Heart left ventricle (tissue), 16 donors: ENCODE measurements at regions not wholly inside any gene's neighbourhood (a gene's known extent, or its start where the extent isn't known, plus 50 kb on each side); places are given as distances from the start of the nearest gene placed in this dataset.

Experiments
- ATAC-seq, 4 donors: fragments of 200-7000 bp; cut with Tn5 transposase; one replicate each; pipeline ENCODE4 v1.9.1; 2020 to 2022; ENCODE audit warnings: moderate library complexity in 4 of 4, mild to moderate bottlenecking in 3 of 4, moderate number of reproducible peaks in 1 of 4
- DNase-seq, 5 donors: peaks; one replicate each; pipeline ENCODE4 v3.0.0-alpha.2; 2020
- H3K27ac ChIP-seq, 12 donors: fragments of 200-600 bp; sonication (generic) in 4 of 12; one replicate each; pipeline versions ENCODE4 v1.5.0 to v1.8.0; 2016 to 2022; ENCODE audit warnings: mild to moderate bottlenecking in 2 of 12
- H3K27me3 ChIP-seq, 9 donors: fragments of 200-600 bp; sonication (generic) in 2 of 9; one replicate each; pipeline versions ENCODE4 v1.5.1 to v1.8.0; 2016 to 2022; ENCODE audit warnings: mild to moderate bottlenecking in 3 of 9
- H3K36me3 ChIP-seq, 9 donors: fragments of 200-600 bp; sonication (generic) in 2 of 9; one replicate each; pipeline versions ENCODE4 v1.5.0 to v1.8.0; 2018 to 2022; ENCODE audit warnings: mild to moderate bottlenecking in 2 of 9
- H3K4me1 ChIP-seq, 12 donors: fragments of 200-600 bp; sonication (generic) in 4 of 12; one replicate each; pipeline versions ENCODE4 v1.5.0 to v1.8.0; 2016 to 2022; ENCODE audit warnings: mild to moderate bottlenecking in 3 of 12
- H3K4me3 ChIP-seq, 12 donors: fragments of 200-600 bp; sonication (generic) in 4 of 12; one replicate each; pipeline versions ENCODE4 v1.5.0 to v1.8.0; 2017 to 2022; ENCODE audit warnings: mild to moderate bottlenecking in 9 of 12, moderate library complexity in 4 of 12
- H3K9me3 ChIP-seq, 12 donors: fragments of 200-600 bp; sonication (generic) in 4 of 12; one replicate each; pipeline versions ENCODE4 v1.5.0 to v1.8.0; 2016 to 2022; ENCODE audit warnings: mild to moderate bottlenecking in 1 of 12
- POLR2A ChIP-seq, 2 donors: fragments of 450-650 bp; IDR thresholded peaks; one replicate each; pipeline ENCODE4 v1.6.1; 2017; ENCODE audit warnings: antibody characterized with exemption in 2 of 2, mild to moderate bottlenecking in 2 of 2, moderate library complexity in 2 of 2
- WGBS, 4 donors: extraction: QIAGEN DNeasy Blood & Tissue Kit in 2 of 4; methylation state at CpG; one replicate each; pipeline versions ENCODE4 v1.1.5 to v1.1.7; 2013 to 2018; 5-methylcytosine and 5-hydroxymethylcytosine counted together
- intact Hi-C, 10 donors: fragments of 100-400 bp; cut with DNase I; formaldehyde crosslinking; loops; one replicate each; pipeline versions ENCODE4 v1.11.1 to v1.14.2; 2022
- TF ChIP-seq, protein P1 (sequence below), 12 donors: fragments of 200-600 bp; sonication (generic) in 4 of 12; IDR thresholded peaks; one replicate each; pipeline versions ENCODE4 v1.5.0 to v1.8.0; 2018 to 2022; ENCODE audit warnings: antibody characterized with exemption in 12 of 12, mild to moderate bottlenecking in 5 of 12
- donor health status: ischemic (EF 13 %, LVEDD 7.1; RV severe dilation, severe dysfunction).
- donor health status: healthy with polysubstance abuse.
- donor health status: DM: no; HTN: yes; CAD: no.
- donor health status: DM: no; HTN: no; CAD: no.
- donor health status: ischemic (EF 25% LVEDD 6.9; RV normal size, moderate dysfunction).
- donor health status: ischemic (EF 25% LVEDD 5.7; RV mildly dilated, moderate dysfunction).
- donor health status: healthy.
- donor health status: DM: yes; HTN: yes; CAD: no.
- donor health status: ischemic (EF 35%, LVEDD 5.7; RV mildly dilated, moderate dysfunction).
- donor health status: nonischemic (EF 11% LVEDD 7.7; RV severe dilation, severe dysfunction).
- donor health status: DM: yes; HTN: yes; CAD: no.
- donor health status: PGD.
- donor health status: ischemic (EF 29% LVEDD 5.4; RV normal size, mild dysfunction).
- donor health status: nonischemic (EF 23%, LVEDD 6.1; RV moderate dilation, normal function).

DNA sequence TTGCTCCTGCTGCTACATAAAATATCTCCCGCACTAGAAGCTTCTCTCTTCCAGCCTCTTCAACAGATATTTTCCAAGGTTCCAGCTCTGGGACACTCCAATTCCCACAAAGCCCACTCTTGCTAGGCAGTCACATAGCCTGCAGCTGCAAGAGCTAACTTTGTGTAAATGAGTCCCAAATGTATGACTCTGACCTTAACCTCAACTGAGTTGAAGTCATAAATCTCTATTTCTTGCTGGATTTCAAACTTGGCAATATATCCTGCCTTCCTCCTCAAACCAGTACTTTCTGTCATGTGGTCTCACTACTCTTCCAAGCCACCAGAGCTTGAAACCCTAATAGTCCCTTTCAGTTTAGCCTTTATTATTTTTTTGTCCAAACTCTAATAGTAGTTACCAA is 315.4 kb upstream of the GRIA3 start:
- Histone ChIP-seq H3K27ac (no peak overlapping the region), H3K27me3 (no peaks in the 10 kb centered on the region), H3K4me1 (no peaks in the 10 kb centered on the region), H3K36me3 (no peaks in the 10 kb centered on the region), H3K4me3 (no peak overlapping the region), H3K9me3 (no peaks in the 10 kb centered on the region)
- DNase-seq (no peak), ATAC-seq (no peak)
- TF ChIP-seq, protein P1, sequence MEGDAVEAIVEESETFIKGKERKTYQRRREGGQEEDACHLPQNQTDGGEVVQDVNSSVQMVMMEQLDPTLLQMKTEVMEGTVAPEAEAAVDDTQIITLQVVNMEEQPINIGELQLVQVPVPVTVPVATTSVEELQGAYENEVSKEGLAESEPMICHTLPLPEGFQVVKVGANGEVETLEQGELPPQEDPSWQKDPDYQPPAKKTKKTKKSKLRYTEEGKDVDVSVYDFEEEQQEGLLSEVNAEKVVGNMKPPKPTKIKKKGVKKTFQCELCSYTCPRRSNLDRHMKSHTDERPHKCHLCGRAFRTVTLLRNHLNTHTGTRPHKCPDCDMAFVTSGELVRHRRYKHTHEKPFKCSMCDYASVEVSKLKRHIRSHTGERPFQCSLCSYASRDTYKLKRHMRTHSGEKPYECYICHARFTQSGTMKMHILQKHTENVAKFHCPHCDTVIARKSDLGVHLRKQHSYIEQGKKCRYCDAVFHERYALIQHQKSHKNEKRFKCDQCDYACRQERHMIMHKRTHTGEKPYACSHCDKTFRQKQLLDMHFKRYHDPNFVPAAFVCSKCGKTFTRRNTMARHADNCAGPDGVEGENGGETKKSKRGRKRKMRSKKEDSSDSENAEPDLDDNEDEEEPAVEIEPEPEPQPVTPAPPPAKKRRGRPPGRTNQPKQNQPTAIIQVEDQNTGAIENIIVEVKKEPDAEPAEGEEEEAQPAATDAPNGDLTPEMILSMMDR (IDR thresholded peaks at IDR 0.05): no peak
- WGBS, 4 donors: 45 to 83% (median 61%) methylated on average over 1 of the region's 1 CpG
- intact Hi-C loops: no loop called here

GRCh38 chrX:122869171-122869570 is 314.9 kb upstream of the GRIA3 start:
- DNase-seq (no peak), ATAC-seq (no peak)
- Histone ChIP-seq H3K36me3 (no peaks in the 10 kb centered on the region), H3K4me3 (no peak overlapping the region), H3K4me1 (no peaks in the 10 kb centered on the region), H3K27me3 (no peaks in the 10 kb centered on the region), H3K27ac (no peak overlapping the region), H3K9me3 (no peaks in the 10 kb centered on the region)
- TF ChIP-seq, protein P1 (IDR thresholded peaks at IDR 0.05): no peak
- no peak for TF ChIP-seq POLR2A (IDR thresholded peaks at IDR 0.05)
- intact Hi-C loops: no loop called here
- WGBS, 4 donors: 66 to 90% (median 79%) methylated on average over 4 of the region's 4 CpGs

- DNase-seq (no peak), ATAC-seq (no peak)
- intact Hi-C loops: no loop called here
- TF ChIP-seq, protein P1 (IDR thresholded peaks at IDR 0.05): no peak
- TF ChIP-seq POLR2A (IDR thresholded peaks at IDR 0.05): no peak
- Histone ChIP-seq H3K27ac (no peak overlapping the region), H3K4me3 (no peak overlapping the region), H3K27me3 (no peaks in the 10 kb centered on the region), H3K4me1 (no peaks in the 10 kb centered on the region), H3K36me3 (no peaks in the 10 kb centered on the region), H3K9me3 (peaks cover 0 to 15% (median 0%) of the 10 kb centered on the region in 12 donors)
- WGBS, 4 donors: 69 to 88% (median 76%) methylated on average over 2 of the region's 2 CpGs
Measured at GRCh38 chrX:122878269-122878668, 305.8 kb upstream of the GRIA3 start.

GRCh38 chrX:122880952-122881351 is 303.1 kb upstream of the GRIA3 start:
- no peaks in the 10 kb centered on the region for H3K36me3 ChIP-seq
- no peaks in the 10 kb centered on the region for H3K27me3 ChIP-seq
- intact Hi-C loops: no loop called here
- no peak overlapping the region for H3K27ac ChIP-seq
- H3K9me3 ChIP-seq: peaks cover 0 to 15% (median 0%) of the 10 kb centered on the region in 12 donors
- WGBS, 4 donors: 52 to 85% (median 65%) methylated on average over 3 of the region's 3 CpGs
- ATAC-seq (no peak), DNase-seq (no peak)
- H3K4me3 ChIP-seq: no peak overlapping the region
- no peaks in the 10 kb centered on the region for H3K4me1 ChIP-seq
- TF ChIP-seq POLR2A (IDR thresholded peaks at IDR 0.05): no peak

DNA sequence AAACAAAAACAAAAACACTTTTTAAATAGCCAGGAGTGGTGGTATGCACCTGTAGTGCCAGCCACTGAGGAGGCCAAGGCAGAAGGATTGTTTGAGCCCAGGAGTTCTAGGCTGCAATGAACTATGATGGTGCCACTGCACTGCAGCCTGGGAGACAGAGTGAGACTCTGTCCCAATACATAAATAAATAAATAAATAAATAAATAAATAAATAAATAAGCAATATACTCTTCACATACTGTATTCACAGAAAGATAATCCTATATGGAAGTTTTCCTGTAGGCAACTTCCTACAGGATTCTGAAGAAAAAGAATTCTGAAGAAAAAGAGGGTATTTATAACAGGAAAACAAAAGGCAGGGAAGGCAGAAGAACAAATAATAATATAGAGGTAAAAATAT is 293.3 kb upstream of the GRIA3 start:
- intact Hi-C loops: no loop called here

More for the DNA sequence above, 293.3 kb upstream of the GRIA3 start:
- Histone ChIP-seq H3K27ac (no peak overlapping the region), H3K4me3 (no peak overlapping the region), H3K36me3 (no peaks in the 10 kb centered on the region), H3K27me3 (no peaks in the 10 kb centered on the region), H3K4me1 (no peaks in the 10 kb centered on the region), H3K9me3 (peaks cover 0 to 8% (median 0%) of the 10 kb centered on the region in 12 donors)
- no peak for DNase-seq
- no peak for TF ChIP-seq POLR2A (IDR thresholded peaks at IDR 0.05)
- TF ChIP-seq, protein P1 (IDR thresholded peaks at IDR 0.05): no peak
- ATAC-seq: no peak
